ENCODE measurements at regions not wholly inside any gene's neighbourhood (a gene's known extent, or its start where the extent isn't known, plus 50 kb on each side); places are given as distances from the start of the nearest gene placed in this dataset.

DNA sequence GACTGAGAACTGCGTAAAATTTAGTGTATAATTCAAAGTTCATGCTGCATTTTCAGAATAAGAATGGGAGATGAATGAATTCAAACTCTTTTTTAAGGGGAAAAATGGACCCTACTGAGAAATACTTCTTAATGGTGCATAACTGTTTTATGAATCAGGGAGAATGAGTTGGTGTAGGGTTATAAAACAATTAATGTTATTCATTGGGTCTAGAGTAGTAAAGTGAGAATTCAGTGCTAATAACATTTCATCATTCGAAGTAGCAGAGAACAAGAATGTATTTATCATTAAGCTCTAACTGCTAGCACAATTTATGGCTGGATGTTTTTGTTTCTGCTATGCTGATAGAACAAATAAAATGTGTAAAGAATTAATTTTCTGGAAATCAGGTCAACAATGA, 310.2 kb downstream of the SLITRK5 start:
- H3K79me2 ChIP-seq (ENCODE audit: control insufficient read depth, insufficient read depth, low read length): no peaks in the 10 kb centered on the region
- no peaks in the 10 kb centered on the region for H3K36me3 ChIP-seq (ENCODE audit: control insufficient read depth, insufficient read depth, low read length)
- no peaks in the 10 kb centered on the region for H3K9me3 ChIP-seq (replicated peaks; ENCODE audit: control insufficient read depth, insufficient read depth, low read depth, low read length)
- no peak overlapping the region for H3K9ac ChIP-seq (ENCODE audit: insufficient read depth in 1 of 2, low read depth in 2 of 2, low read length in 2 of 2)
- H2AFZ ChIP-seq (ENCODE audit: low read depth, low read length): no peak overlapping the region
- intact Hi-C loops (cut with micrococcal nuclease): no loop called here
- 0% methylated on average over 2 of the region's 2 CpGs for WGBS (ENCODE audit: insufficient coverage, low coverage, missing lambda C conversion rate)
- no peak overlapping the region for H3K27ac ChIP-seq (ENCODE audit: extremely low read depth, low read depth, low read length)
- CTCF ChIA-PET (ENCODE audit: low intra/inter-chr PET ratio): no interaction called here
- H3K4me3 ChIP-seq: no peak overlapping the region
- no peak for TF ChIP-seq CC2D1A (IDR thresholded peaks at IDR 0.05)
- no peak for TF ChIP-seq ADNP (tag; IDR thresholded peaks at IDR 0.05)
- H3K27me3 ChIP-seq (ENCODE audit: control insufficient read depth in 2 of 2, insufficient read depth in 2 of 2, low read length in 2 of 2): no peaks in the 10 kb centered on the region
- DNase-seq (ENCODE audit: extremely low read depth in 1 of 4, low spot score in 3 of 4): no peak
- ATAC-seq: no peak
- POLR2A ChIA-PET: no interaction called here
- BruUV-seq (replicated peaks): no TSS peak
- no peaks in the 10 kb centered on the region for H4K20me1 ChIP-seq (replicated peaks; ENCODE audit: control insufficient read depth, insufficient read depth, low read length)
- in situ Hi-C loops (cut with MboI): no loop called here
- no peaks in the 10 kb centered on the region for H3K9me1 ChIP-seq (ENCODE audit: control insufficient read depth, insufficient read depth, low read length)
- no peak for FAIRE-seq
- no peaks in the 10 kb centered on the region for H3K4me1 ChIP-seq (replicated peaks in 1 of 2; ENCODE audit: control insufficient read depth in 2 of 2, insufficient read depth in 2 of 2, low read length in 2 of 2)
- H3K4me2 ChIP-seq (ENCODE audit: insufficient read depth, low read length): no peak overlapping the region

DNA sequence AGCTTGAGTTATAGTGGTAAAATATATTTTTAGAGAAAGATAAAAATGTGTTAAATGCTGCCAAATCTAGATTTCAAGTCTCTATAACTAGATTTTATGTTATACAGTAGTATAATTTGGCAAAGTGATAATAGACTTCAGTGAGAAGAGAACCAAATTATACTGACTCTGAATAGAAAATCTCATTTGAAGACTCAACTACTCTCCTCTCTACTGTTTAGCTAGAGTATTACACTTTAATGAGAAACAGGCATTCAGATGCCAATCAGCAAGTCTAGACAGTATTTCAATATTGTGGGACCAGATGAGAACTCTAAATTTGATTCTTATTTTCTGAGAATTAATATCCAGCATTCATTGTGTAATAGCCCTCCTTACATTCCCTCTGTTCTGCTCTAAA, 311.2 kb downstream of the SLITRK5 start:
- Histone ChIP-seq H3K4me2 (ENCODE audit: insufficient read depth, low read length) (no peak overlapping the region), H2AFZ (ENCODE audit: low read depth, low read length) (no peak overlapping the region), H3K79me2 (ENCODE audit: control insufficient read depth, insufficient read depth, low read length) (no peaks in the 10 kb centered on the region), H4K20me1 (replicated peaks; ENCODE audit: control insufficient read depth, insufficient read depth, low read length) (no peaks in the 10 kb centered on the region), H3K9me3 (replicated peaks; ENCODE audit: control insufficient read depth, insufficient read depth, low read depth, low read length) (no peaks in the 10 kb centered on the region), H3K9ac (ENCODE audit: insufficient read depth in 1 of 2, low read depth in 2 of 2, low read length in 2 of 2) (no peak overlapping the region), H3K36me3 (ENCODE audit: control insufficient read depth, insufficient read depth, low read length) (no peaks in the 10 kb centered on the region), H3K27ac (ENCODE audit: extremely low read depth, low read depth, low read length) (no peak overlapping the region), H3K4me3 (no peak overlapping the region), H3K27me3 (ENCODE audit: control insufficient read depth in 2 of 2, insufficient read depth in 2 of 2, low read length in 2 of 2) (no peaks in the 10 kb centered on the region), H3K9me1 (ENCODE audit: control insufficient read depth, insufficient read depth, low read length) (no peaks in the 10 kb centered on the region), H3K4me1 (replicated peaks in 1 of 2; ENCODE audit: control insufficient read depth in 2 of 2, insufficient read depth in 2 of 2, low read length in 2 of 2) (no peaks in the 10 kb centered on the region)
- CTCF ChIA-PET (ENCODE audit: low intra/inter-chr PET ratio): no interaction called here
- no TSS peak for BruUV-seq (replicated peaks)
- DNase-seq (ENCODE audit: extremely low read depth in 1 of 4, low spot score in 3 of 4) (no peak), FAIRE-seq (no peak), ATAC-seq (no peak)
- intact Hi-C loops (cut with micrococcal nuclease): no loop called here
- POLR2A ChIA-PET: no interaction called here
- in situ Hi-C loops (cut with MboI): no loop called here
- TF ChIP-seq, protein P1, sequence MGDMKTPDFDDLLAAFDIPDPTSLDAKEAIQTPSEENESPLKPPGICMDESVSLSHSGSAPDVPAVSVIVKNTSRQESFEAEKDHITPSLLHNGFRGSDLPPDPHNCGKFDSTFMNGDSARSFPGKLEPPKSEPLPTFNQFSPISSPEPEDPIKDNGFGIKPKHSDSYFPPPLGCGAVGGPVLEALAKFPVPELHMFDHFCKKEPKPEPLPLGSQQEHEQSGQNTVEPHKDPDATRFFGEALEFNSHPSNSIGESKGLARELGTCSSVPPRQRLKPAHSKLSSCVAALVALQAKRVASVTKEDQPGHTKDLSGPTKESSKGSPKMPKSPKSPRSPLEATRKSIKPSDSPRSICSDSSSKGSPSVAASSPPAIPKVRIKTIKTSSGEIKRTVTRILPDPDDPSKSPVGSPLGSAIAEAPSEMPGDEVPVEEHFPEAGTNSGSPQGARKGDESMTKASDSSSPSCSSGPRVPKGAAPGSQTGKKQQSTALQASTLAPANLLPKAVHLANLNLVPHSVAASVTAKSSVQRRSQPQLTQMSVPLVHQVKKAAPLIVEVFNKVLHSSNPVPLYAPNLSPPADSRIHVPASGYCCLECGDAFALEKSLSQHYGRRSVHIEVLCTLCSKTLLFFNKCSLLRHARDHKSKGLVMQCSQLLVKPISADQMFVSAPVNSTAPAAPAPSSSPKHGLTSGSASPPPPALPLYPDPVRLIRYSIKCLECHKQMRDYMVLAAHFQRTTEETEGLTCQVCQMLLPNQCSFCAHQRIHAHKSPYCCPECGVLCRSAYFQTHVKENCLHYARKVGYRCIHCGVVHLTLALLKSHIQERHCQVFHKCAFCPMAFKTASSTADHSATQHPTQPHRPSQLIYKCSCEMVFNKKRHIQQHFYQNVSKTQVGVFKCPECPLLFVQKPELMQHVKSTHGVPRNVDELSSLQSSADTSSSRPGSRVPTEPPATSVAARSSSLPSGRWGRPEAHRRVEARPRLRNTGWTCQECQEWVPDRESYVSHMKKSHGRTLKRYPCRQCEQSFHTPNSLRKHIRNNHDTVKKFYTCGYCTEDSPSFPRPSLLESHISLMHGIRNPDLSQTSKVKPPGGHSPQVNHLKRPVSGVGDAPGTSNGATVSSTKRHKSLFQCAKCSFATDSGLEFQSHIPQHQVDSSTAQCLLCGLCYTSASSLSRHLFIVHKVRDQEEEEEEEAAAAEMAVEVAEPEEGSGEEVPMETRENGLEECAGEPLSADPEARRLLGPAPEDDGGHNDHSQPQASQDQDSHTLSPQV (IDR thresholded peaks at IDR 0.05): no peak
- TF ChIP-seq HNRNPK (IDR thresholded peaks at IDR 0.05; ENCODE audit: low read depth, low read length, poor library complexity, severe bottlenecking) (no peak), HNRNPUL1 (IDR thresholded peaks at IDR 0.05; ENCODE audit: low read length) (no peak), RBM14 (IDR thresholded peaks at IDR 0.05; ENCODE audit: borderline replicate concordance, insufficient read depth, low read depth, low read length) (no peak), ZKSCAN8 (CRISPR knock-in tag; IDR thresholded peaks at IDR 0.05) (no peak), CBFA2T3 (IDR thresholded peaks at IDR 0.05) (no peak), GATAD2B (IDR thresholded peaks at IDR 0.05; ENCODE audit: borderline replicate concordance) (no peak), ZNF707 (CRISPR knock-in tag; conservative IDR thresholded peaks at IDR 0.05) (no peak)

Data from K562 (cell line).